CD4-positive, CD25-positive, alpha-beta regulatory T cell (primary cell): ENCODE measurements at regions not wholly inside any gene's neighbourhood (a gene's known extent, or its start where the extent isn't known, plus 50 kb on each side); places are given as distances from the start of the nearest gene placed in this dataset.

Experiments used
- ATAC-seq, 2 donors: fragments of 150-1000 bp; cut with Tn5 transposase; one replicate each; pipeline ENCODE4 v1.10.0; 2021; ENCODE audit warnings: low read depth in 2 of 2, moderate number of reproducible peaks in 2 of 2, moderate library complexity in 1 of 2
- DNase-seq, 3 donors: peaks; one replicate each; pipeline versions ENCODE4 v3.0.0 to v3.0.0-alpha.2; 2012 to 2022; ENCODE audit warnings: mixed read lengths in 1 of 3
- H3K27ac ChIP-seq: one replicate; pipeline ENCODE4 v1.7.0; 2013; ENCODE audit warnings: mild to moderate bottlenecking, low read length; ENCODE audit not compliant: insufficient read depth, poor library complexity, severe bottlenecking
- H3K27me3 ChIP-seq: one replicate; pipeline ENCODE4 v1.7.0; 2013; ENCODE audit warnings: low read length; ENCODE audit not compliant: control insufficient read depth, insufficient read depth
- H3K36me3 ChIP-seq: one replicate; pipeline ENCODE4 v1.7.0; 2013; ENCODE audit warnings: mild to moderate bottlenecking, low read length, moderate library complexity; ENCODE audit not compliant: control insufficient read depth, insufficient read depth
- H3K4me1 ChIP-seq: 2 replicates; pipeline ENCODE4 v1.7.0; 2013; ENCODE audit warnings: mild to moderate bottlenecking, low read length; ENCODE audit not compliant: insufficient read depth, control insufficient read depth, poor library complexity, severe bottlenecking
- H3K4me3 ChIP-seq: one replicate; pipeline ENCODE4 v1.7.0; 2013; ENCODE audit warnings: low read depth, mild to moderate bottlenecking, low read length, moderate library complexity
- H3K9me3 ChIP-seq, 2 experiments: 1 replicate in 1 of 2; 2 replicates in 1 of 2; pipeline ENCODE4 v1.7.0; 2013; ENCODE audit warnings: low read length in 2 of 2, mild to moderate bottlenecking in 1 of 2, moderate library complexity in 1 of 2; ENCODE audit not compliant: control insufficient read depth in 2 of 2
- H3K27ac Mint-ChIP-seq, 3 donors: one replicate each; pipeline ENCODE4 v1.8.0; 2020 to 2022; ENCODE audit warnings: mild to moderate bottlenecking in 3 of 3, mixed read lengths in 3 of 3, moderate library complexity in 2 of 3
- H3K27me3 Mint-ChIP-seq: one replicate; pipeline ENCODE4 v1.8.0; 2022; ENCODE audit warnings: mild to moderate bottlenecking, mixed read lengths
- H3K36me3 Mint-ChIP-seq: one replicate; pipeline ENCODE4 v1.8.0; 2020; ENCODE audit warnings: mixed read lengths
- H3K4me1 Mint-ChIP-seq, 4 donors: one replicate each; pipeline ENCODE4 v1.8.0; 2020 to 2022; ENCODE audit warnings: mixed read lengths in 4 of 4, mild to moderate bottlenecking in 1 of 4
- H3K4me3 Mint-ChIP-seq, 4 donors: one replicate each; pipeline ENCODE4 v1.8.0; 2020 to 2022; ENCODE audit warnings: mild to moderate bottlenecking in 4 of 4, mixed read lengths in 4 of 4, moderate library complexity in 3 of 4
- H3K9me3 Mint-ChIP-seq, 7 donors: one replicate each; pipeline ENCODE4 v1.8.0; 2020 to 2022; ENCODE audit warnings: mixed read lengths in 7 of 7, mild to moderate bottlenecking in 3 of 7, moderate library complexity in 2 of 7

GRCh38 chr10:89069589-89069988, 79.0 kb downstream of the FAS start:
- Histone ChIP-seq H3K27me3 (peaks cover 11% of the 10 kb centered on the region), H3K36me3 (no peaks in the 10 kb centered on the region), H3K9me3 (no peaks in the 10 kb centered on the region), H3K27ac (no peak overlapping the region), H3K4me1 (no peaks in the 10 kb centered on the region), H3K4me3 (no peak overlapping the region)
- H3K9me3 Mint-ChIP-seq, result no peaks in the 10 kb centered on the region
- ATAC-seq (no peak), DNase-seq (no peak)
- H3K27ac Mint-ChIP-seq, result no peak overlapping the region
- no peak overlapping the region for H3K4me3 Mint-ChIP-seq
- no peaks in the 10 kb centered on the region for H3K4me1 Mint-ChIP-seq
- H3K27me3 Mint-ChIP-seq, result peaks cover 28% of the 10 kb centered on the region
- H3K36me3 Mint-ChIP-seq, result no peaks in the 10 kb centered on the region
